A673 (cell line): ENCODE measurements at regions not wholly inside any gene's neighbourhood (a gene's known extent, or its start where the extent isn't known, plus 50 kb on each side); places are given as distances from the start of the nearest gene placed in this dataset.

Experiments used
- CTCF ChIP-seq: fragments of 300-800, 200-600 bp; sonication (generic); conservative IDR thresholded peaks from 2 replicates; pipeline ENCODE4 v1.5.1; 2017; ENCODE audit warnings: low read depth, mild to moderate bottlenecking, antibody characterized with exemption, low read length, moderate library complexity, mixed read lengths
- EZH2 ChIP-seq: fragments of 200-600 bp; sonication (generic); IDR thresholded peaks from 2 replicates; pipeline ENCODE4 v1.6.1; 2017; ENCODE audit warnings: borderline replicate concordance, low read depth, mild to moderate bottlenecking, mixed read lengths, antibody characterized with exemption, low read length; ENCODE audit not compliant: poor library complexity, severe bottlenecking

- TF ChIP-seq CTCF (no peak), EZH2 (no peak)
Observed at GRCh38 chr7:85693326-85693725, 506.5 kb upstream of the SEMA3D start.
